ENCODE measurements at regions not wholly inside any gene's neighbourhood (a gene's known extent, or its start where the extent isn't known, plus 50 kb on each side); places are given as distances from the start of the nearest gene placed in this dataset.

- Histone ChIP-seq H3K36me3 (ENCODE audit: insufficient read depth, low read length) (no peaks in the 10 kb centered on the region), H3K27ac (ENCODE audit: low read depth in 1 of 2, low read length in 2 of 2) (no peak overlapping the region), H3K4me3 (ENCODE audit: low read length) (no peak overlapping the region), H3K27me3 (ENCODE audit: control insufficient read depth in 1 of 2, insufficient read depth in 2 of 2, low read length in 2 of 2) (no peaks in the 10 kb centered on the region), H3K9me3 (ENCODE audit: control insufficient read depth in 1 of 2, insufficient read depth in 1 of 2, low read length in 2 of 2) (peaks cover 15 to 18% of the 10 kb centered on the region in 2 experiments), H3K4me1 (ENCODE audit: insufficient read depth, low read length) (no peaks in the 10 kb centered on the region)
- H3K4me1 Mint-ChIP-seq (ENCODE audit: low read depth), result no peaks in the 10 kb centered on the region
- no peak for TF ChIP-seq CTCF (IDR thresholded peaks at IDR 0.05)
- H3K4me3 Mint-ChIP-seq, result no peak overlapping the region
- no peak overlapping the region for H3K27ac Mint-ChIP-seq
- peaks cover 14% of the 10 kb centered on the region for H3K9me3 Mint-ChIP-seq
- POLR2A ChIA-PET, result no interaction called here
- intact Hi-C loops (cut with DNase I, micrococcal nuclease), result no loop called here
- no peaks in the 10 kb centered on the region for H3K27me3 Mint-ChIP-seq
- H3K36me3 Mint-ChIP-seq (ENCODE audit: low read depth), result no peaks in the 10 kb centered on the region
- CTCF ChIA-PET, result no interaction called here
- no peak for ATAC-seq (ENCODE audit: poor library complexity)
- DNase-seq, result no peak
Observed at GRCh38 chr18:3389977-3390376, 60.0 kb upstream of the TGIF1 start.

GRCh38 chr18:3391704-3392466 lies 58.1 kb upstream of the TGIF1 start:
- no peaks in the 10 kb centered on the region for H3K36me3 Mint-ChIP-seq (ENCODE audit: low read depth)
- no peak overlapping the region for H3K4me3 Mint-ChIP-seq
- no peaks in the 10 kb centered on the region for H3K36me3 ChIP-seq (ENCODE audit: insufficient read depth, low read length)
- CTCF ChIA-PET, result no interaction called here
- H3K4me1 ChIP-seq (ENCODE audit: insufficient read depth, low read length), result no peaks in the 10 kb centered on the region
- no peak for ATAC-seq (ENCODE audit: poor library complexity)
- intact Hi-C loops (cut with DNase I, micrococcal nuclease), result no loop called here
- peaks cover 14% of the 10 kb centered on the region for H3K9me3 Mint-ChIP-seq
- no peak overlapping the region for H3K27ac Mint-ChIP-seq
- no peaks in the 10 kb centered on the region for H3K27me3 ChIP-seq (ENCODE audit: control insufficient read depth in 1 of 2, insufficient read depth in 2 of 2, low read length in 2 of 2)
- H3K27me3 Mint-ChIP-seq, result no peaks in the 10 kb centered on the region
- POLR2A ChIA-PET, result interaction anchor here (1.1 kb wide), 1 partner anchor 57 kb away, joined by 3 read pairs; no protein-coding TSS in a partner anchor
- H3K4me3 ChIP-seq (ENCODE audit: low read length), result no peak overlapping the region
- no peak overlapping the region for H3K27ac ChIP-seq (ENCODE audit: low read depth in 1 of 2, low read length in 2 of 2)
- no peak for DNase-seq
- TF ChIP-seq CTCF (IDR thresholded peaks at IDR 0.05), result no peak
- peaks cover 15 to 22% of the 10 kb centered on the region in 2 experiments for H3K9me3 ChIP-seq (ENCODE audit: control insufficient read depth in 1 of 2, insufficient read depth in 1 of 2, low read length in 2 of 2)
- H3K4me1 Mint-ChIP-seq (ENCODE audit: low read depth), result no peaks in the 10 kb centered on the region

GRCh38 chr18:3392467-3392855 lies 57.5 kb upstream of the TGIF1 start:
- POLR2A ChIA-PET, result no interaction called here
- DNase-seq (no peak), ATAC-seq (ENCODE audit: poor library complexity) (no peak)
- no peaks in the 10 kb centered on the region for H3K4me1 ChIP-seq (ENCODE audit: insufficient read depth, low read length)
- Mint-ChIP-seq H3K4me3 (no peak overlapping the region), H3K9me3 (peaks cover 14% of the 10 kb centered on the region), H3K27me3 (no peaks in the 10 kb centered on the region), H3K36me3 (ENCODE audit: low read depth) (no peaks in the 10 kb centered on the region), H3K4me1 (ENCODE audit: low read depth) (no peaks in the 10 kb centered on the region), H3K27ac (no peak overlapping the region)
- H3K27ac ChIP-seq (ENCODE audit: low read depth in 1 of 2, low read length in 2 of 2), result no peak overlapping the region
- no peak for TF ChIP-seq CTCF (IDR thresholded peaks at IDR 0.05)
- no peaks in the 10 kb centered on the region for H3K27me3 ChIP-seq (ENCODE audit: control insufficient read depth in 1 of 2, insufficient read depth in 2 of 2, low read length in 2 of 2)
- H3K9me3 ChIP-seq (ENCODE audit: control insufficient read depth in 1 of 2, insufficient read depth in 1 of 2, low read length in 2 of 2), result peaks cover 15 to 22% of the 10 kb centered on the region in 2 experiments
- intact Hi-C loops (cut with DNase I, micrococcal nuclease), result no loop called here
- no peaks in the 10 kb centered on the region for H3K36me3 ChIP-seq (ENCODE audit: insufficient read depth, low read length)
- CTCF ChIA-PET, result no interaction called here
- no peak overlapping the region for H3K4me3 ChIP-seq (ENCODE audit: low read length)
